Putamen (tissue), 1 donor: ENCODE measurements at regions not wholly inside any gene's neighbourhood (a gene's known extent, or its start where the extent isn't known, plus 50 kb on each side); places are given as distances from the start of the nearest gene placed in this dataset.

ENCODE experiments used
- DNase-seq: peaks from one replicate; pipeline ENCODE4 v3.0.0-alpha.2; 2016; ENCODE audit warnings: low spot score

DNA sequence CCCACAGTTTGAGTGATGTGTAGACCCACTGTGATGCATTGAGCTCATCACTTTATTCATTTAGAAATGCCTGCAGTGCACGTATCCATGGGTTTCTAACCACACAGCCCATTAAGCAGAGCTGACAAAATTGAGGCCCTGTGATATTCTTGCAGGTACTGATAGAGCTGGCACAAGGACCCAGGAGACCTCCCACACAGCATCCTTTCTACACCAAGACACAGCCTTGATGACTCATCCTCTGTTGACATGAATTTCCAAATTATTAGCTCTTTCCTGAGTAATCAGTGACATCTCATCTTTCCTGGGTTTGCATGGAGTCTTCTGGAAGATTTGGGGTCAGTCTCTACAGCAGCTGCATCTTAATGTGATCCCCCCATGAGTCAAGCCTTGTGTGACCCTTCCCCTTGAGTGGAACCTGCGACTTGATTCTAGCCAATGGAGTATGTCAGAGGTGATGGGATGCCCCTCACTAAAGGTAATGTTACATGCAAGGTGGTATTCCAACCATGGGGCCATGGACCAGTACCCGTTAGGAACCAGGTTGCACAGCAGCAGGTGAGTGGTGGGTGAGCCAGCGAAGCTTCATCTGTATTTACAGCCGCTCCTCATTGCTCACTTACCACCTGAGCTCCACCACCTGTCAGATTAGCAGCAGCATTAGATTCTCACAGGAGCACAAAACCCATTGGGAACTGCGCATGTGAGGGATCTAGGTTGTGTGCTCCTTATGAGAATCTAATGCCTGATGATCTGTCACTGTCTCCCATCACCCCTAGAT, 181.1 kb upstream of the ARL4C start:
- no peak for DNase-seq

DNA sequence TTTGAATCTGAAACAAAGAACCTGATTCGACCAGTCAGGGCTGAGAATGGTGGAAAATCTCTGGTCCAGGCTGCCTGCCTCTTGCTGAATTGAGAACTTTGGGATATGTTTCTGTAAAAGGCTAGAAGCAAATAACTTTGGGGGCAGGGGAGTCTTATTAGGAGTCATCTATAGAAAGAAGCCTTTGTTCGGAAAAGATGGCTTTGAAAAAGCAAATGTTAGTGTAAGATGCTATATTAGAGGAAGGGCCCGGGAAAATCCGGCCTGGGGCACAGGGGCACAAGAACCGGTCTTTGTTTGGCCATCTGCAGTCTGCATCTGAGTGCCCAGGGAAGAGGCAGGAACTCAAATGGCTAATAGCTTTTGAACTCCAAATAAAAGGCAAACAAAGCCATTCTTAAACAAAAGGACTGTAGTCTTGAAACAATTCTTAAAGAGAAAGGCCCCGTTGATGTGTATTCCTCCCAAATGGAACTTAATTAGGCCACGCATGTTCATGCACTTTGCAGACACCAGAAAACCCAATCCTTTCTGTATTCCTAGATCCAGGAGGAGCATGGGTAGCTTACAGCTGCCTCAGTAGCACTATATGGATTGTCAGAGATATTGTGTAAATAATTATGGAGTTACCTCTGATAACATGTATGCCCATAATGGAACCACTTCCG, 180.0 kb upstream of the ARL4C start:
- DNase-seq, result no peak

DNA sequence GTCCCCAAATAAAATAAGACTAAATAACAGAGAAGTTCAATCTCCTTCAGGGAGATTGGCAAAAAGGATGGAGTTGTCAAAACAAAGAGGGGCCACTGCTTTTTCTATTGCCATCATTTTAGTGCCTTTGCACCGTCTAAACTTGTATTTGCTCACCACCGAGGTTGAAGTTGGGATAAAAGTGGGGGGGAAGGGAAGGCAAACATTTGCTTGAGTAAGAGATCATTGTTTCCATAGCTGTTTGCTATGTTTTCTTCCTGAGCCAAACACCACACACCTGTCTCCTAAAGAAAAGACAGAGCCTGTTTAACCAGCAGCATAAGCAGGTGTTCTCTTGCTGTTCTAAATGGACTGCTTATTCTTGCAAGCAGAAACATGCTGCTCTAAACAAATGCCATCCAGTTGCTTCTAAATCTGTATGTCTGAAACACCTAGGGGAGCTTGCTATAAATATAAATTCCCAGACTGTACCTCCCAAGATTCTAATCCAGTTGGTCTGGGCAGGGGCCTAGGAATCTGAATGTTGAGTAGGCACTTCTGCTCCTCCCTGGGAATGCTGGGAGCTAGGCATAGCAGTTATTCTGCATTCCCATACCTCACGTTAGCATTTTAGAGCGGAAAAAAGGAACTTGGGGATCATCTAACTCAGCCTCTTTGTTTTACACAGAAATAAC, 179.4 kb upstream of the ARL4C start:
- DNase-seq, result no peak

DNA sequence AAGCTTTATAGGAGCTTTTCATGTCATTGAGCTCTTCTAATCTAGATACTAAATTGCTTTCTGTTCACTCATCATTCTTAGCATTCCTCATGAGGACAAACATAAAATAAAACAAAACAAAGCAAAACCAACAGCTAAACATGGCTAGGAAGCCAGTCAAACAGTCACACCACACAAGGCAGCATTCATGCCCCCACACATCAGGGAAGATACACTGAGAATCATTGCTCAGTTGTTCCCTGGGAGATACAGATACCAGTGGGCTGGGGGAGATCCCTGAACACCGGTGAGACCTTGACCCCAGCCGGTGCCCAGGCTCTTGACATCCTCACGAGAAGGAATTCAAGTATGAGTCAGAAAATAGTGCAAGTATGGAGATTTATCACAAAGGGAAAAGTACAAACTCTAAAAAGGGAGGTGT, 177.9 kb upstream of the ARL4C start:
- DNase-seq, result no peak

DNA sequence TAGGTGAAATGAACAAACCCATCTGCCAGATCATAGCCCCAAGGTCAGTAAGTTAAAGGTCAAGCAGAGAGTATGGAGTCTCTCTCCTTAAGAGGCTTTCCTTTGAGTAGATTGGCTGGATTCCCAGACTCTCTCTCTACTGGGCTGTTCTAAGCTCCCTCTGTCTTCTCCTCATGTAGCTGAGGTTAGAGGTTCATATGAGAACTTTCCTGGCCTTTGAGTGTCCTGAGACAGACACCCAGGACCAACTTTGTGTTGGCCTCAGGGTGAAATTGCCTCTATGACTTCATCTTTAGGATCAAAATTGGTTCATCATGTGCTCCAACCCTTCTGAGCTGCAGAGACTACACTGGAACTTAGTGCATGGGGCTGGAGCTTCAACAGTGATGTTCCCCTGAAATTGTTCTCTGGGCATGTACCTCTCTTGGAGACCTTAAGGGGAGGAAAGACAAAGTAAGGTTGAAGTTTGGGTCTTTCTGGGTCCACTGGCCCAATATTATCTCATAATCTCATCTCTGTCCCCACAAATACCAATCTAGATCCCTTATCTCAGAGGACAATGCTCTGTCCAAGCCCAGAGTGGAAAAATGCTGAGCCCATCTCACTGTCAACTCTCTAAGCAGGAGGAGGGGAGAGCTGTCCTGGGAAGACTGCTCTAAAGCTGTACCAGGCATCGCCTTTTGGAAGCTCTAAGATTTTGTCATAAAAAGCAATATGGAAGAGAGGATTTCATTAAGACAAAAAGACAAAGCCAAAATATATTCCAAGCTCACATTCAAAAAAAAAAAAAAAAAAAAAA, 177.3 kb upstream of the ARL4C start:
- DNase-seq, result no peak

DNA sequence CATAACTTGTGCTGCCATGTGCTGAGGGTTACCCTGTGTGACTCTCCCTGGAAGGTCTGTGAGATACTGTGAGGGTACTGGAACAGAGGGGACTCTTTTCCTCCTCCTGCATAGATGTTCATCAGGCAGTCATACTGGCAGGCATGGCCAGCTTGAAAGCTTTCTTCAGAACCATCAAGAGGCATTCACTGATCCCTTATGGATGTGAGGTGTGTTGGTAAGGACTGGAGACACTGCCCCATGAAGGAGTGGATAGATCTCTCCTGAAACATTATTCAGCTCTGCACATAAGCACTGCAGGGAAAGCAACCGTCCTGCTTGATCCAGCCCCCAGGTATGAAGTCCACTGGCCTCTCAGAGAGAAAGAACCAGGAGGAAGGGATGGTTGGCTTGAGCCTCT, 176.6 kb upstream of the ARL4C start:
- DNase-seq, result no peak

DNA sequence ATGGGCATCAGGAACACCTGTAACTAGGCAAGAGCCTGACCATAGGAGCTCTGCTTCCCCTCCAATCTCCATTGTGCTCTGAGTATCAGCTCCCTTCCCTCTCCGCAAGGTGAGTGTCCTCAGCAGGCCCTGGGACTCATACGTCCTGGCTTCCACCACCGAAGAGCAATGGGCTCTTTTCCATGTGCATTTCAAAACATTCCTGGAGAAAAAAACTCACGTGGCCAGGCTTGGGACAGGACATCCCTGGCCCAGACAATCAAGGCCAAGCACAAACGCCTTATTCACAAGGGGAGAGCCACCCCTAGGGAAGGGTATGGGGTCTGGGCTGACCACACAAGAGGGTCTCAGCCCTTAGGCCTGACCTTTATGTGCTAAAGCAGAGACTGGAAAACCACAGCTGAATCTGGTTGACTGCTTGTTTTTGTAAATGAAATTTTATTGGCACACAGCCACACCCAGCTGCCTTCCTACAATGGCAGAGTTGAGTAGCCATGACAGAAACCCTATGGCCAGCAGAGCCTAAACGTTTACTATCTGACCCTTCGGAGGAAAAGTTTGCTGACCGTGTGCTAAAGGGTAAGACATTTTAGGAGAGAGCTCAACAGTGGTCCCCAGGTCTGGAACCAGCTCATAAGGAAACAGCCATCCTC, 175.7 kb upstream of the ARL4C start:
- DNase-seq, result no peak

DNA sequence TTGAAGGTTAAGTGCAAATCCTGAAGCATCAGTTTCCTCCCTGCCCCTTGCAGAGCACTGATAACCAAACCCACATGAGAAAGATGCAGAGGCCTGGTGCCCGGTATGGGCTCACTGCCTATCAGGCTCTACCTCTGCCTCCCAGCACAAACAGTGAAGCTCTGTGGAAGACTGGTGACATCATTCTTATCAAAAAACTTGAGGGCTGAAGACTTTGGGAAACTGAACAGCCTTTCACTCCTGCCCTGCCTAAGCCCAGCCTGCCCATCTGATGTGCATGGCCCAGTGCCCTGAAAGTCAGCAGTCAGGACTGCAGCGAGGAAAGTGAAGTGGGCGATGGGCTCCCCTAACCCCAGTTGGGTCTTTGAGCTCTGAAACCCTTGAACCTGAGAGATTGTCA, 174.8 kb upstream of the ARL4C start:
- no peak for DNase-seq

DNA sequence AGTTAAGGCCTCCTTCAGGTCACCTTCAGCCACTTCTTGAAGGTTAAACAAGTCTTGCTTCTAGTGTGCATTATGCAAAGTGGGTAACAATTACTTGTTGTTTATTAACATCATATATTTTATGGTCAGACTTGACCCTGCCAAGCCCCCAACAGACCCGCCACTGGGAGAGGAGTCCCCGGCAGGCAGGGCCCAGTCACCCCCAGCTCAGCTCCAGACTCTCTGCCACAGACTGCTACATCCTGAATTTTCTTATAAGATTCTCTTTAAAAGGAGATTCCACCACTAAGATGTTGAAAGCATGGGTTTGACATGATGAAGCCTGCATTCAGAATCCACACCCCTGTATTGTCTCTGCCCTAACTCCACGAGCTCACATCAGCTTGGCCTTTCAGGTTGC, 174.3 kb upstream of the ARL4C start:
- DNase-seq, result no peak

DNA sequence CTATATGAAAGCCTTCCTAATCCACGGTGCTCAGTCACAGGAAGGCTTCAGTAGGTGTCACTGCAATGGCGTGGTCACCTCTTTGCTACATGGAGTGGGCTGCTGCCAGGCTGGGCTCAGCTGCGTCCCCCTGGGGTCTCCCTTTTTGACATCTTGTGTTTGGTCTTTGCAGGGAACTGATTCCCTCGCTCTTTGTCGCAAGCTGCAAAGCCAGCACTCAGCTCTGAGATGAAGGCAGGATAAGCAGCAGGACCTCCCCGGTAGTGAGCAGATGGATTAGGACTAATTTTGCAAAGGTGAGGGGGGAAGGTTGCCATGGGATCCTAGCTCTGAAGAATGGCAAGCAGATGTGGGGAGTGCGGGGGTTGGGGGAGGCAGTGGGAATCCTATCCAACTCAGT, 173.9 kb upstream of the ARL4C start:
- no peak for DNase-seq

DNA sequence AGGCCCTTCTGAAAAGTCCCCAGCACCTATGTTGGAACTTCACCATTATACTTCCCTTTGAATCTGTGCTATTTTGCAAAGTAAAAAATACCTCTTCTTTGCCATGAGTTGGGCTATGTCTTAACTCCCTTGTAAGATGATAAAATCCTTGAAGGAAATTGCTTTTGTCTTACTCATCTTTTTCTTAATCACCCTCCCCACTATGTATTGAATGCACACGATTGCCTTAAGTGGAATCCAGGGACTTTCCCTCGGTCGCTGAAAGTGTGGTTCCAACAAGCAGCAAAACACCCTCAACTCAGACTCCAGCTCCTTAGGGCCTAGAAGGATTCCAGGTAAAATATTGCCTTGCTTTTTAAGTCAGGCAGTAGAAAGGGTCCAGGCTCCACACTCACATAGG, 173.2 kb upstream of the ARL4C start:
- DNase-seq, result no peak

DNA sequence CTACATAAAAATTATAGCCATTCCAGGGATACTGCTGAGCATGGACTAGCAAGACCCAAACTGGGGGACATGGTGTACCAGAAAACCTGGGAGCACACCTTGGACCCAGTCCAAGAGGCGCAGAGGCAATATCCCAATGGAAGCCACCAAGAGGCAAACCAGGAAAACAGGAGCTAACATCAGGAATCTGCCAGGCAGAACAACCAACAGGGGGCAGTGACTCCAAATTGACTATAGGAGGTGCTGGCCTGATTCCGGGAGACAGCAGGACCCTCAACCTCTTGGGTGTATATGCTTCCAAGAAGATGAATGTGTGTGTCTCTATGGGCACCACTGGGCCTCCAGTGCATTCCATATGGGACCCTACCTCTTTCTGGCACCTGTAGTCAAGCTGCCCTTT, 172.7 kb upstream of the ARL4C start:
- DNase-seq, result no peak

DNA sequence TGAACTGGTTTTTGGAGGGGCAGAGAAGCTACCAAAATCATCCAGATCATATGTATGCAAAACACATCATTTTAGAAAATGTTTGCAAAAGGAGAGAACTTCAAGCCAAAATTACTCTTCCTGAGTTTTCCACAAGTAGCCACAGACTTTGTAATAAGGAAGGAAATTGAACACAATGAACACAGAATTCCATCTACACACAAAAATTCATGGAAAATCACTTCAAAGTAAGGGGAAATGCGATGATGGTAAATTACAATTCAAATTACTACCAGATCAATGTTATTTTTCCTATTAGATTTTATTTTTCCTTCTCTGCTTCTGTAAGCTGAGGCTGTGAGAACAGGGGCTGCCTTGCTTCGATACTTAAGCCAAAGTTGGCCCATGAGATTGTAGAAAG, 172.1 kb upstream of the ARL4C start:
- DNase-seq, result no peak

DNA sequence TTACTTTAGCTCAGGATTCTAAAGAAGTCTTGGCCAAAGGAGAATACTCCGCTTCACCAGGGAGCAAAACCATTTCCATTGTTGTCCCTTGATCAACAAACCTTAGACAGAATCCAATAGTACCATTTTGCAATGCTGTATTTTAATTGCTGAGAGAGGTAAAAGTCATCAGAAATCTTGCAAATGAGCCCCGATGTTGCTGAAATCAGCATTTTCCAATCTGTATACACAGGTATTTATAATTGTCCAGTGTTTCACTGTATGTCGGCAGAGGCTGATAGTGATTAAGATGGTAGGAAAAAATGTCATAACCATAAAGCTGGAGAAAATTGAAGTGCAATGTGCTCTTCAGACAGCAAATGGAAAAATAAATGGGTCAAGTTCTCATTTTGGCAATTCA, 170.0 kb upstream of the ARL4C start:
- DNase-seq, result no peak

DNA sequence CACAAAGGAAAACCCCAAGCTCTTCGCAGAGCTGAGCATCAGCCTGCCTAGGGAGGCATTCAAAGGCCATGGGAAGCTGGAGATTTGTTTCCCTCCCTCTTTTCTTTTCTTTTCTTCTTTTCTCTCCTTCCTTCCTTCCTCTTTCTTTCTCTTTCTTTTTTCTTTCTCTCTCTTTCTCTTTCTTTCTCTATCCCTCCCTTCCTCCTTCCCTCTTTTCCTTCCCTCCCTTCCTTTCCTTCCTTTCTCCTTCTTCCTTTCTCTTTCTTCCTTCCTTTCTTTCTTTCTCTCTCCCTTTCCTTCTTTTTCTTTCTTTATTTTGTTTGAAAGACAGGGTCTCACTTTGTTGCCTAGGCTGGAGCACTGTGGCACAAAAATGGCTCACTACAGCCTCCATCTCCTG, 168.4 kb upstream of the ARL4C start:
- DNase-seq, result no peak

DNA sequence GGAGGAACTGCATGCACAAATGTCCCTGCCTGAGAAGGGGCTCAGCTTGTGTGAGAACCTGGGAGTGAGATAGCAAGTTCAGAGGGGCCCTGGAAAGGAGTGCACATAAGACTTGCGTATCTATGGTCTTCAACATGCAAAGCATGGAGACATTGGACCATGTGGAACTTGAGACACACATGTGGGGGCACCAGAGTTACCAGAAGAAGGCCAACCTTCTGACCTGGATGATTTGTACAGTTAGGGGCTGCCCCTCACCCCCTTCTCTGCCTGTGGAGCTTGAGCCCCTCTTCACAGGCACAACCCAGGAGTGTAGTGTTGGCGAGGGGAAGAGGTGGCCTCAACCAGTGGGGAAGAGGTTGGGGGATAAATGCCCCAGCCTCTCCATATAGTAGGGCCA, 165.0 kb upstream of the ARL4C start:
- no peak for DNase-seq

DNA sequence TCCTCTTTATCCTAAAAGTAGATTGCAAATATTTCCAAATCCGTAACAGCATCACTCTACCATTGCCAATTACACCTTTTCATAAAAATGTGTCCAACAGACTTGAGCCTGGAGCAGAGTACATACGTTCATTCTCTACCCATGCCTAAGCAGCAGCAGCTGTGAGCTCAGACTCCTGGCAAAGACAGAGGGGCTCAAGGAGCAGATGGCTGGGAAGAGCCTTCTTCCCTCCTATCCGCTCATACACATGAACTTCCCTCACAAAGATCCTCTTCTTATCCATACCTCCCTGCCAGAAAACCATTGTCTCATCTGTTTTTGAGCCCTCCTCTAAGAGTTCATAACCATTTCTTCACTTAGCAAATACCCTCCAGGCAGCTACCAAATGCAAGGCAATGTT, 164.3 kb upstream of the ARL4C start:
- DNase-seq, result no peak

DNA sequence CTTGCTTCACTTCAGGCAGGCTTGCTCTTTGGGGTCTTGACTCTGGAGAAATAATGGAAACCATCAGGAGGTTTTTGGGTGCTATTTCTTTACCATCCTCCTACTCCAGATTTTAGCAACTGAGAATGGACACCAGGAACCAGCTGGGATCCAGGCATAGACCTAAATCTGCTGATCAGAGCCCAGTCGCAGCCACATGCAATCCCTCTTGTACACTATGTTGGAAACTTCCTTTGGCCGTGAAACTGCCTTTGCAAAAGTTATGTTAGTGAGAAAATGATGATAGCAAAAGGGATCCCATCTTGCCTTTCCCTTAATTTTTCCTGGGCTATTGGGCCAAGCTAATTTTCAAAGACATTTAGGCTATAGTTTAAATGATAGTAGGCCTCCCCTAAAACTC, 158.8 kb upstream of the ARL4C start:
- no peak for DNase-seq

DNA sequence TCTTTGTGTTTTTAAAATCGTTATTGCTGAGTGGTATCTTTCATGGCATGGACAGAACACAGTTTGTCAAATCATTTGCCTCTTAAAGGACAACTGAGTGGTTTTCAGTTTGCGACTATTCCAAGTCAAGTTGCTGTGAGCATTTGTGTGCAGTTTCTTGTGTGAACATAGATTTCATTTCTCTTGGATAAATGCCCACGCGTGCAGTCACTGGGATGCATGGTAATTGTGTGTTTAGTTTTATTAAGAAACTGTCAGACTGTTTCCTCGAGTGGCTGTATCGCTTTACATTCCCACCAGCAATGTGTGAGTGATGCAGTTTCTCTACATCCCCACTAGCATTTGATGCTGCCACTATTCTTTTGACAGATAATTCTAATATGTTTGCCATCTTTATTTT, 154.0 kb upstream of the ARL4C start:
- DNase-seq, result no peak

DNA sequence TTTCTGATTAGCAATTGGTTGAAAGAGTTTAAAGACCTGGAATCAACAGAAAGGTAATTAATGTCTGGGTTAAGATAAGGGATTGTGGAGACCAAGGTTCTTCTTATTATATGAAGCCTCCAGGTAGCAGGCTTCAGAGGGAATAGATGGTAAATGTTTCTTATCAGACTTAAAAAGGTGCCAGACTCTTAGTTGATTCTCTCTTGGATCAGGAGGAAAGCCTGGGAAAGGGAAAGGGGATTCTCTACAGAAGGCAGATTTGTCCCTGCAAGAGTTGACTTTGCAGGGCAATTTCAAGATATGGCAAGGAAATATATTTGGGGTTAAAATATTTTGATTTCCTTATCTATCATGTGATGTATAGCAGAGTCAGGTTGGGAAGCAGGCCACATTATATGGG, 153.1 kb upstream of the ARL4C start:
- no peak for DNase-seq

DNA sequence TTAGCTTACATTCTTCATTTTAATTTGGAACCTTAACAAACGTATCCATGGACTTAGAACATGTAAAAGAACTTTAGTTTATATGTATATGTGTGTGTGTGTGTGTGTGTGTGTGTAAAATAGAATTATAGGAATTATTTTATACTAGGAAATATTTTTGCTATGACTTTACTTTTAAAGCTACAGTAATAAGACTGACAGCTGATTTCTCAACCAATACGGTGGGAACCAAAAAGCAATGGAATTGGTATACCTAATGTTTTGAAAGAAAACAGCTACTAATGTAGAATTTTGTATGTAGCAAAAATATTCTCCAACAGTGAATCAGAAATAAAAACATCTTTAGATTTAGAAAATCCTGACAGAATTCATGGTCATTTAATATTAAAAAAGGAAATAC, 146.5 kb upstream of the ARL4C start:
- DNase-seq, result no peak

DNA sequence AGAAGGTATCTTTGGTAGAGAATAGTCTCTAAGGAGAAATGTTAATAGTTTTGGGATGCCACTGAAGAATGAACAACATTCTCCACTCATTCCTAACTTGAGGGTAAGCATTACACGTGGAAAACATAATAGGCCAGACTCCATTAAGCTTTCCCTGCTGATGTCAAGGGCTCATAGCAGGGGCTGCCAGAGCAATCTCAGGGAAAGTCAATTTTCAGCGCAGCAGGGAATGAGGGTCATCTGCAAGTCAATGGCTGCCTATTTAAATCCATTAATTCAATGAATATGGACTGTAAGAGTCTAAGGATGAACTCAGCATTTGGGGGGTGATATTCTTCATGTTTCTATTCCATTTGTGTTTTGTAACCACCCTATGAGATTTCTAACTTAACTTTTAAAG, 144.2 kb upstream of the ARL4C start:
- no peak for DNase-seq
